HFF-Myc (cell line): ENCODE measurements at regions not wholly inside any gene's neighbourhood (a gene's known extent, or its start where the extent isn't known, plus 50 kb on each side); places are given as distances from the start of the nearest gene placed in this dataset.

Experiments used
- DNase-seq: peaks from one replicate; pipeline ENCODE4 v3.0.0-alpha.2; 2011; ENCODE audit warnings: low read depth; ENCODE audit errors: extremely low read depth
- H3K4me3 ChIP-seq: replicated peaks from 2 replicates; pipeline ENCODE4 v1.5.1; 2011; ENCODE audit warnings: low read depth, mild to moderate bottlenecking, control low read depth, low read length
- CTCF ChIP-seq: IDR thresholded peaks from 2 replicates; pipeline ENCODE4 v1.5.1; 2012; ENCODE audit warnings: mild to moderate bottlenecking, low read depth, low read length, control low read depth; ENCODE audit errors: missing control alignments

DNA sequence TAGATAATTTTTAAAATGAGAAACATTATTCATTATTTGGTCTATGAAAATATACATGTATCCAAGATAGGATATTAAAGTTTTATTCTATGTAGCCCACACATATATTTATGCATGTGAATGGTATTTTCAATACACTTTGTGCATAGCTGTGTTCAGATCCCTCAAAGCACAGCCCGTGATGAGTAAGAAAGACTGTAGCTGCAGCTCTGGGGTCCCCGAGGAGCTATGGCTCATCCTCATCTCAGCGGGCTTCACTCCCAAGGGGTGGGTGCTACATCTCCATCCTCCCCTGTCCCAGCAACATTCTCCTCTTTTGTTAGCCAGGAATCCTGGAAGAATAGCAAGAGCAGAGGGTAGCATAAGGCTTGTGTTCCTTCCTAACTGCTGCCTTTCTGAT is 130.8 kb downstream of the SAMD5 start:
- DNase-seq: no peak
- H3K4me3 ChIP-seq: no peak overlapping the region
- no peak for TF ChIP-seq CTCF

DNA sequence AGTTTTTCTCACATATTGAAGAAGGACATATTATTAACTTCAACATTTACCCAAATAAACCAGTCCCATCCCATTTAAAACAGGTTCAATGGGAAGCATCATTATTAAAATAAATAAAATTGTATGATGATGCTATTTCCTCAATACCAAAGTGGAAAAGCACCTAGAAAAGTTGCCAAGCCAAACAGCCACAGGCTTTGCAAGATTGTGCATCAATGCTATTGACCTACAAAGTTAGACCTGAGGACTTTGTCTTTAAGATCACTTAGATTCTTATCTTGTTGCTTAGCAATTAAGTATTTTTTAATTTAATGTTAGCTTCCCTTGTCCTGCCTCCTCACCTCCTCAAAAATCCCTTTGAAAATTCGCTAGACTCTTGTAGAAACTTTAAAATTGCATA is 132.1 kb downstream of the SAMD5 start:
- no peak for DNase-seq
- H3K4me3 ChIP-seq: no peak overlapping the region
- no peak for TF ChIP-seq CTCF

GRCh38 chr6:147641511-147641910 is 133.0 kb downstream of the SAMD5 start:
- TF ChIP-seq CTCF: no peak
- no peak for DNase-seq
- no peak overlapping the region for H3K4me3 ChIP-seq

- no peak for DNase-seq
- no peak for TF ChIP-seq CTCF
- H3K4me3 ChIP-seq: no peak overlapping the region
Measured at GRCh38 chr6:147642458-147642857, 134.0 kb downstream of the SAMD5 start.

DNA sequence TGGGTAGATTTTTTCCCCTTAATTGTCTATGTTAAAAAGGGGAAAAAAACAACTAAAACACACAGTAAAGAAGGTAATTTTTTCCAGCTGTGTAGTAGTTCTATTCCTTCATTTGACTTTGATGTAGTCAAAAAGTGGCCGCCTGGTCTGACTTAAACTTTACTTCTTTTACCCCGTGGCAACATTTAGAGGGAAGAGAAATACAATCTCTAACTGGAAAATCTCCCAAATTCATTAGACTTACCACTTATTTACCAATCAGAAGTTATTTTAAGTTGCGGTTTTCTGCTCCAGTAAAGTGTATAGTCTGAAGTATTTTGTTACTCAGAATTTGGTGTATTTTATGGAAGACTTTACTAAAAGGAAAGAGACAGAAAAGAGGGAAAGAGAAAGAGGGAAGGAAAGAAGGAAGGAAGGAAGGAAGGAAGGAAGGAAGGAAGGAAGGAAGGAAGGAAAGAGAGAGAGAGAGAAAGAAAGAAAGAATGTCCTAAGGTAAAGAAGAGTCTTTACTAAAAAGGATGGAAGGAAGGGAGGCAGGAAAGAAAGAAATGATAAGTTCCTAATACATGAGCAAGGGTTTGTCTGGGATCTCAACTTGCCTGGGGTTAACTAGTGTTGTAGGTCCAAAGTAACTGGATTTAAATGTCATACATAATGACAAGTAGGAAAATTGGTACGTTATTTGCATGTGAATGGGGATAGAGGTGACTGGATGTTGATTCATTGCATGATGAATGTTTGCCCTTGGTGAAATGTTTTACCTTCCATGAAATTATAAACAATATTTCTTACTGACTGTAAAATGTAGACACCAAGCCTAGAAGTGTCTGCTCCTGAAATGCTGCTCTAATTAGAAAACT is 135.1 kb downstream of the SAMD5 start:
- no peak overlapping the region for H3K4me3 ChIP-seq
- no peak for DNase-seq
- no peak for TF ChIP-seq CTCF

- H3K4me3 ChIP-seq: no peak overlapping the region
- no peak for TF ChIP-seq CTCF
- peak; percentile 69 for DNase-seq
Measured at GRCh38 chr6:147648916-147649315, 140.4 kb downstream of the SAMD5 start.
